K562 (cell line): ENCODE measurements at regions not wholly inside any gene's neighbourhood (a gene's known extent, or its start where the extent isn't known, plus 50 kb on each side); places are given as distances from the start of the nearest gene placed in this dataset.

Experiments
- ATAC-seq: fragments of 200-7000 bp; cut with Tn5 transposase; 3 replicates; pipeline ENCODE4 v1.9.1; 2020; ENCODE audit warnings: moderate library complexity
- BruUV-seq: library from RNA; stranded (reverse); fragments of 400-500 nt; replicated peaks from 2 replicates; lab custom pipeline; 2021; lab: Mats Ljungman, UMichigan
- CTCF ChIA-PET: fragments of 300-600 bp; formaldehyde crosslinking; extraction: SDS; loops from one replicate; lab custom pipeline; 2021; ENCODE audit warnings: low intra/inter-chr PET ratio; lab: Yijun Ruan, JAX
- POLR2A ChIA-PET: fragments of 300-600, 350-650 bp; sonication (Branson Sonifier 250); formaldehyde crosslinking; extraction: SDS; loops from one replicate; lab custom pipeline; 2021; ENCODE audit warnings: antibody characterized with exemption, inconsistent platforms; lab: Yijun Ruan, JAX
- DNase-seq, 4 experiments: peaks; one replicate each; pipeline versions ENCODE4 v3.0.0 to v3.0.0-alpha.2; 2011 to 2018; ENCODE audit warnings: low spot score in 3 of 4, mixed read lengths in 3 of 4; ENCODE audit errors: extremely low read depth in 1 of 4
- FAIRE-seq: peaks from 2 replicates; lab custom pipeline; 2011; peaks lifted over from hg19 to GRCh38; lab: Jason Lieb, UNC
- H2AFZ ChIP-seq: 2 replicates; pipeline ENCODE4 v1.6.0; 2011; ENCODE audit warnings: low read depth, low read length, control low read depth, inconsistent platforms
- H3K27ac ChIP-seq: fragments of 200-600 bp; 3 replicates; pipeline ENCODE4 v1.8.0; 2011; ENCODE audit warnings: low read depth, mild to moderate bottlenecking, control low read depth, inconsistent platforms, low read length, moderate library complexity, mixed read lengths; ENCODE audit errors: extremely low read depth
- H3K27me3 ChIP-seq, 2 experiments: fragments of 300-600 bp in 1 of 2; 2 replicates in 1 of 2; 3 replicates in 1 of 2; pipeline versions ENCODE4 v1.6.0 to v1.8.0; 2011; ENCODE audit warnings: inconsistent platforms in 2 of 2, low read length in 2 of 2, mild to moderate bottlenecking in 1 of 2, mixed read lengths in 1 of 2, moderate library complexity in 1 of 2; ENCODE audit not compliant: control insufficient read depth in 2 of 2, insufficient read depth in 2 of 2
- H3K36me3 ChIP-seq: fragments of 300-600 bp; 3 replicates; pipeline ENCODE4 v1.8.0; 2011; ENCODE audit warnings: mild to moderate bottlenecking, low read length, inconsistent platforms; ENCODE audit not compliant: control insufficient read depth, insufficient read depth
- H3K4me1 ChIP-seq, 2 experiments: fragments of 200-600 bp in 1 of 2; replicated peaks in 1 of 2; 2 replicates in 1 of 2; 3 replicates in 1 of 2; pipeline versions ENCODE4 v1.5.1 to v1.8.0; 2011; ENCODE audit warnings: inconsistent platforms in 2 of 2, low read length in 2 of 2, mild to moderate bottlenecking in 1 of 2, mixed read lengths in 1 of 2, moderate library complexity in 1 of 2; ENCODE audit not compliant: control insufficient read depth in 2 of 2, insufficient read depth in 2 of 2
- H3K4me2 ChIP-seq: 2 replicates; pipeline ENCODE4 v1.6.1; 2011; ENCODE audit warnings: low read length, control low read depth, inconsistent platforms, mixed read lengths; ENCODE audit not compliant: insufficient read depth
- H3K4me3 ChIP-seq: fragments of 200-600 bp; sonication (generic), shearing (Covaris generic); 2 replicates; pipeline ENCODE4 v1.5.1; 2016; ENCODE audit warnings: control low read depth, inconsistent platforms
- H3K79me2 ChIP-seq: fragments of 200-600 bp; 3 replicates; pipeline ENCODE4 v1.8.0; 2011; ENCODE audit warnings: low read length, inconsistent platforms; ENCODE audit not compliant: control insufficient read depth, insufficient read depth
- H3K9ac ChIP-seq, 2 experiments: 2 replicates each; pipeline versions ENCODE4 v1.6.0 to v1.6.1; 2011; ENCODE audit warnings: low read depth in 2 of 2, low read length in 2 of 2, control low read depth in 1 of 2, inconsistent platforms in 1 of 2, mild to moderate bottlenecking in 1 of 2, mixed read lengths in 1 of 2; ENCODE audit not compliant: insufficient read depth in 1 of 2
- H3K9me1 ChIP-seq: one replicate; pipeline ENCODE4 v1.6.0; 2011; ENCODE audit warnings: inconsistent platforms, mild to moderate bottlenecking, low read length, moderate library complexity; ENCODE audit not compliant: control insufficient read depth, insufficient read depth
- H3K9me3 ChIP-seq: replicated peaks from 2 replicates; pipeline ENCODE4 v1.5.1; 2011; ENCODE audit warnings: low read depth, low read length, inconsistent platforms; ENCODE audit not compliant: control insufficient read depth, insufficient read depth
- H4K20me1 ChIP-seq: replicated peaks from 2 replicates; pipeline ENCODE4 v1.6.1; 2011; ENCODE audit warnings: low read length, inconsistent platforms, mixed read lengths; ENCODE audit not compliant: control insufficient read depth, insufficient read depth
- CEBPG ChIP-seq, 3 experiments: fragments of 200-800 bp in 1 of 3; sonication (Bioruptor generic) in 1 of 3; sonication (generic) in 1 of 3; formaldehyde crosslinking in 1 of 3; IDR thresholded peaks in 2 of 3; conservative IDR thresholded peaks in 1 of 3; 2 replicates each; pipeline versions ENCODE4 v1.6.1 to v1.8.0; 2016 to 2022; ENCODE audit warnings: missing compliant biosample characterization in 2 of 3, missing genetic modification characterization in 2 of 3, mild to moderate bottlenecking in 1 of 3, missing genetic modification reagents in 1 of 3
- HCFC1 ChIP-seq: IDR thresholded peaks from 2 replicates; pipeline ENCODE4 v1.6.1; 2012; ENCODE audit warnings: low read depth, low read length, improper control_type of control experiment
- HDAC8 ChIP-seq: fragments of 450-650 bp; IDR thresholded peaks from 2 replicates; pipeline ENCODE4 v1.6.1; 2016; ENCODE audit warnings: mild to moderate bottlenecking, missing genetic modification characterization, moderate library complexity, missing compliant biosample characterization
- MAFK ChIP-seq: IDR thresholded peaks from 2 replicates; pipeline ENCODE4 v1.6.1; 2011; ENCODE audit warnings: low read length, improper control_type of control experiment
- MEIS2 ChIP-seq: fragments of 450-650 bp; IDR thresholded peaks from 2 replicates; pipeline ENCODE4 v1.6.1; 2014; ENCODE audit warnings: mild to moderate bottlenecking; ENCODE audit not compliant: partially characterized antibody
- PHF8 ChIP-seq: fragments of 200-600 bp; sonication (generic); IDR thresholded peaks from 2 replicates; pipeline ENCODE4 v1.6.1; 2012; ENCODE audit warnings: mixed run types, mild to moderate bottlenecking, inconsistent platforms, low read length, moderate library complexity, borderline replicate concordance
- PRPF4 ChIP-seq: fragments of 200-400 bp; formaldehyde crosslinking; IDR thresholded peaks from one replicate; pipeline ENCODE4 v1.6.1; 2017; ENCODE audit warnings: low read length, low read depth, mild to moderate bottlenecking; ENCODE audit not compliant: insufficient read depth, poor library complexity, severe bottlenecking
- RBM15 ChIP-seq: fragments of 200-400 bp; formaldehyde crosslinking; IDR thresholded peaks from 2 replicates; pipeline ENCODE4 v1.6.1; 2018; ENCODE audit warnings: mild to moderate bottlenecking, low read length, moderate library complexity; ENCODE audit not compliant: insufficient read depth
- TRIM28 ChIP-seq: fragments of 450-650 bp; IDR thresholded peaks from 2 replicates; pipeline ENCODE4 v1.6.1; 2017
- ZNF197 ChIP-seq: fragments of 200-800 bp; sonication (Bioruptor generic); IDR thresholded peaks from 2 replicates; pipeline ENCODE4 v1.6.1; 2016; ENCODE audit warnings: low read depth, missing genetic modification characterization, missing compliant biosample characterization
- ZNF280A ChIP-seq: fragments of 450-650 bp; IDR thresholded peaks from 2 replicates; pipeline ENCODE4 v1.6.1; 2018; ENCODE audit warnings: mild to moderate bottlenecking, low read depth; ENCODE audit not compliant: partially characterized antibody
- ZNF316 ChIP-seq: fragments of 450-650 bp; IDR thresholded peaks from 2 replicates; pipeline ENCODE4 v1.6.1; 2016
- ZNF324 ChIP-seq: fragments of 250-450 bp; sonication (Bioruptor Pico); IDR thresholded peaks from 2 replicates; pipeline ENCODE4 v1.4.0; 2020; ENCODE audit warnings: mild to moderate bottlenecking
- whole genome bisulfite sequencing: fragments of 100-300 bp; shearing (Covaris generic); methylation state at CpG from one replicate; pipeline ENCODE4 v1.1.6; 2016; ENCODE audit warnings: low coverage, mixed read lengths; ENCODE audit not compliant: insufficient coverage; ENCODE audit errors: missing lambda C conversion rate; 5-methylcytosine and 5-hydroxymethylcytosine counted together
- in situ Hi-C: fragments of 300-500 bp; cut with MboI; formaldehyde crosslinking; loops from 4 replicates; pipeline ENCODE4 v1.15.0; 2018; ENCODE audit warnings: inconsistent platforms, mixed read lengths
- intact Hi-C: fragments of 100-400 bp; cut with micrococcal nuclease; formaldehyde crosslinking; loops from 2 replicates; pipeline ENCODE4 v1.14.2; 2022

- no peak for ATAC-seq
- Histone ChIP-seq H3K79me2 (no peaks in the 10 kb centered on the region), H3K36me3 (no peaks in the 10 kb centered on the region), H3K9me3 (no peaks in the 10 kb centered on the region), H3K9ac (no peak overlapping the region), H3K27ac (no peak overlapping the region), H3K4me2 (no peak overlapping the region), H3K4me1 (no peaks in the 10 kb centered on the region), H4K20me1 (no peaks in the 10 kb centered on the region), H2AFZ (no peak overlapping the region), H3K27me3 (no peaks in the 10 kb centered on the region), H3K4me3 (no peak overlapping the region), H3K9me1 (no peaks in the 10 kb centered on the region)
- intact Hi-C loops = no loop called here
- ChIA-PET POLR2A (no interaction called here), CTCF (no interaction called here)
- no TSS peak for BruUV-seq
- WGBS = 6% methylated on average over 1 of the region's 1 CpG
- FAIRE-seq = no peak
- DNase-seq = no peak
- in situ Hi-C loops = no loop called here
- TF ChIP-seq CEBPG (CRISPR knock-in tag; IDR thresholded peaks at IDR 0.05) = no peak
- peak in 1 of 2 experiments; percentile 69; a peak in 2 of 4 replicates for TF ChIP-seq CEBPG (tag; conservative IDR thresholded peaks at IDR 0.05 in 1 of 2, IDR thresholded peaks at IDR 0.05 in 1 of 2)
- no peak for TF ChIP-seq ZNF280A
Observed at GRCh38 chr4:134720030-134720429, 518.4 kb upstream of the PABPC4L start.

GRCh38 chr4:134708616-134709015 lies 507.0 kb upstream of the PABPC4L start:
- intact Hi-C loops = no loop called here
- H3K9ac ChIP-seq = no peak overlapping the region
- no peaks in the 10 kb centered on the region for H3K9me3 ChIP-seq
- TF ChIP-seq RBM15 (no peak), ZNF324 (CRISPR knock-in tag) (no peak), MAFK (no peak), HCFC1 (no peak), CEBPG (CRISPR knock-in tag; IDR thresholded peaks at IDR 0.05) (no peak), CEBPG (tag; conservative IDR thresholded peaks at IDR 0.05 in 1 of 2, IDR thresholded peaks at IDR 0.05 in 1 of 2) (no peak), ZNF197 (CRISPR knock-in tag) (no peak), TRIM28 (no peak), PHF8 (no peak), MEIS2 (no peak), PRPF4 (no peak), HDAC8 (tag) (no peak), ZNF316 (no peak)

More at GRCh38 chr4:134708616-134709015, 507.0 kb upstream of the PABPC4L start:
- no peak for FAIRE-seq
- Histone ChIP-seq H3K27ac (no peak overlapping the region), H3K79me2 (no peaks in the 10 kb centered on the region), H3K4me1 (no peaks in the 10 kb centered on the region), H2AFZ (no peak overlapping the region), H3K27me3 (no peaks in the 10 kb centered on the region), H3K4me3 (no peak overlapping the region), H3K9me1 (no peaks in the 10 kb centered on the region), H3K4me2 (no peak overlapping the region), H4K20me1 (no peaks in the 10 kb centered on the region), H3K36me3 (no peaks in the 10 kb centered on the region)
- ChIA-PET CTCF (no interaction called here), POLR2A (no interaction called here)
- no peak for DNase-seq
- no TSS peak for BruUV-seq
- ATAC-seq = no peak
- in situ Hi-C loops = no loop called here
